H9 (cell line): ENCODE measurements at regions not wholly inside any gene's neighbourhood (a gene's known extent, or its start where the extent isn't known, plus 50 kb on each side); places are given as distances from the start of the nearest gene placed in this dataset.

Source experiments
- DNase-seq: peaks from one replicate; pipeline ENCODE4 v3.0.0-alpha.2; 2017
- H2AFZ ChIP-seq: one replicate; pipeline ENCODE4 v1.6.1; 2013; ENCODE audit warnings: mild to moderate bottlenecking, low read length, control low read depth, moderate library complexity
- H2AK5ac ChIP-seq: 2 replicates; pipeline ENCODE4 v1.6.1; 2013; ENCODE audit warnings: low read length, control low read depth, mixed read lengths; ENCODE audit not compliant: insufficient read length
- H2BK120ac ChIP-seq: one replicate; pipeline ENCODE4 v1.6.1; 2013; ENCODE audit warnings: low read depth, mild to moderate bottlenecking, low read length, control low read depth, inconsistent platforms; ENCODE audit not compliant: poor library complexity, severe bottlenecking
- H2BK12ac ChIP-seq: 2 replicates; pipeline ENCODE4 v1.6.1; 2013; ENCODE audit warnings: low read length, control low read depth, mixed read lengths, low read depth; ENCODE audit not compliant: insufficient read length
- H2BK15ac ChIP-seq: 2 replicates; pipeline ENCODE4 v1.6.1; 2013; ENCODE audit warnings: low read depth, low read length, control low read depth
- H2BK20ac ChIP-seq: one replicate; pipeline ENCODE4 v1.6.1; 2013; ENCODE audit warnings: low read depth, mild to moderate bottlenecking, low read length, control low read depth, inconsistent platforms; ENCODE audit not compliant: poor library complexity, severe bottlenecking
- H2BK5ac ChIP-seq: 2 replicates; pipeline ENCODE4 v1.6.1; 2013; ENCODE audit warnings: low read length, control low read depth, mixed read lengths; ENCODE audit not compliant: insufficient read length
- H3K14ac ChIP-seq: 2 replicates; pipeline ENCODE4 v1.6.1; 2013; ENCODE audit warnings: low read length, control low read depth; ENCODE audit not compliant: insufficient read depth
- H3K18ac ChIP-seq: 2 replicates; pipeline ENCODE4 v1.6.1; 2013; ENCODE audit warnings: low read depth, mild to moderate bottlenecking, mixed read lengths, low read length, control low read depth; ENCODE audit not compliant: insufficient read length
- H3K23ac ChIP-seq: 2 replicates; pipeline ENCODE4 v1.6.1; 2013; ENCODE audit warnings: low read length, control low read depth, mixed read lengths, low read depth; ENCODE audit not compliant: insufficient read length
- H3K23me2 ChIP-seq: 2 replicates; pipeline ENCODE4 v1.6.1; 2013; ENCODE audit warnings: low read depth, mild to moderate bottlenecking, mixed read lengths, low read length, control low read depth; ENCODE audit not compliant: insufficient read length, poor library complexity, severe bottlenecking
- H3K27ac ChIP-seq: 2 replicates; pipeline ENCODE4 v1.5.1; 2013; ENCODE audit warnings: low read length, control low read depth, mixed read lengths, low read depth; ENCODE audit not compliant: insufficient read length
- H3K27me3 ChIP-seq: 2 replicates; pipeline ENCODE4 v1.6.1; 2013; ENCODE audit warnings: low read length, control low read depth, inconsistent platforms; ENCODE audit not compliant: insufficient read depth
- H3K4ac ChIP-seq: 2 replicates; pipeline ENCODE4 v1.6.1; 2013; ENCODE audit warnings: low read depth, mild to moderate bottlenecking, control low read depth, inconsistent platforms, low read length, moderate library complexity
- H3K4me1 ChIP-seq: 2 replicates; pipeline ENCODE4 v1.6.1; 2013; ENCODE audit warnings: low read length, control low read depth, inconsistent platforms; ENCODE audit not compliant: insufficient read depth
- H3K4me2 ChIP-seq: 2 replicates; pipeline ENCODE4 v1.6.1; 2013; ENCODE audit warnings: low read length, control low read depth, mixed read lengths; ENCODE audit not compliant: insufficient read length, insufficient read depth
- H3K56ac ChIP-seq: 2 replicates; pipeline ENCODE4 v1.6.1; 2013; ENCODE audit warnings: low read depth, mild to moderate bottlenecking, mixed read lengths, low read length, control low read depth; ENCODE audit not compliant: insufficient read length
- H3K79me1 ChIP-seq: 2 replicates; pipeline ENCODE4 v1.6.1; 2013; ENCODE audit warnings: low read depth, mild to moderate bottlenecking, moderate library complexity, low read length, control low read depth, inconsistent platforms; ENCODE audit not compliant: insufficient read depth, poor library complexity, severe bottlenecking
- H3K79me2 ChIP-seq: 2 replicates; pipeline ENCODE4 v1.6.1; 2013; ENCODE audit warnings: low read length, control low read depth, inconsistent platforms; ENCODE audit not compliant: insufficient read depth
- H3K9ac ChIP-seq: 2 replicates; pipeline ENCODE4 v1.6.1; 2013; ENCODE audit warnings: low read length, control low read depth, mixed read lengths; ENCODE audit not compliant: insufficient read length; ENCODE audit errors: extremely low read depth
- H3K9me3 ChIP-seq: one replicate; pipeline ENCODE4 v1.6.1; 2013; ENCODE audit warnings: low read depth, low read length, inconsistent platforms; ENCODE audit not compliant: control insufficient read depth
- H3T11ph ChIP-seq: one replicate; pipeline ENCODE4 v1.6.1; 2013; ENCODE audit warnings: mild to moderate bottlenecking, low read length, control low read depth, inconsistent platforms
- H4K20me1 ChIP-seq: one replicate; pipeline ENCODE4 v1.6.1; 2013; ENCODE audit not compliant: control insufficient read depth, insufficient read length, insufficient read depth
- H4K5ac ChIP-seq: 2 replicates; pipeline ENCODE4 v1.6.1; 2013; ENCODE audit warnings: low read depth, mild to moderate bottlenecking, mixed read lengths, low read length, control low read depth; ENCODE audit not compliant: insufficient read length
- H4K8ac ChIP-seq: replicated peaks from 2 replicates; pipeline ENCODE4 v1.6.1; 2013; ENCODE audit warnings: low read length, control low read depth, mixed read lengths, low read depth; ENCODE audit not compliant: insufficient read length
- H4K91ac ChIP-seq: 2 replicates; pipeline ENCODE4 v1.6.1; 2013; ENCODE audit warnings: low read depth, mild to moderate bottlenecking, moderate library complexity, mixed read lengths, low read length, control low read depth; ENCODE audit not compliant: insufficient read length
- H3K27ac Mint-ChIP-seq, 3 experiments: 2 replicates in 2 of 3; 3 replicates in 1 of 3; pipeline ENCODE4 v1.8.0; 2020 to 2021; ENCODE audit warnings: mixed read lengths in 3 of 3, mild to moderate bottlenecking in 1 of 3, moderate library complexity in 1 of 3
- H3K27me3 Mint-ChIP-seq: 2 replicates; pipeline ENCODE4 v1.8.0; 2021; ENCODE audit warnings: low read depth, mild to moderate bottlenecking, moderate library complexity, mixed read lengths
- H3K36me3 Mint-ChIP-seq, 3 experiments: 2 replicates in 2 of 3; 3 replicates in 1 of 3; pipeline ENCODE4 v1.8.0; 2020 to 2021; ENCODE audit warnings: low read depth in 3 of 3, mixed read lengths in 3 of 3; ENCODE audit not compliant: insufficient read depth in 1 of 3
- H3K4me1 Mint-ChIP-seq, 2 experiments: 2 replicates each; pipeline ENCODE4 v1.8.0; 2020; ENCODE audit warnings: mixed read lengths in 2 of 2
- H3K4me3 Mint-ChIP-seq, 2 experiments: 2 replicates in 1 of 2; 3 replicates in 1 of 2; pipeline ENCODE4 v1.8.0; 2020 to 2021; ENCODE audit warnings: mild to moderate bottlenecking in 2 of 2, mixed read lengths in 2 of 2, moderate library complexity in 1 of 2
- H3K9me3 Mint-ChIP-seq, 2 experiments: 2 replicates in 1 of 2; 3 replicates in 1 of 2; pipeline ENCODE4 v1.8.0; 2020; ENCODE audit warnings: mild to moderate bottlenecking in 2 of 2, mixed read lengths in 2 of 2, moderate library complexity in 1 of 2
- CTCF ChIP-seq: fragments of 200-600 bp; sonication (generic); conservative IDR thresholded peaks from 3 replicates; pipeline ENCODE4 v1.8.0; 2021; ENCODE audit warnings: antibody characterized with exemption, mild to moderate bottlenecking
- WGBS: extraction: QIAGEN DNeasy Blood & Tissue Kit; methylation state at CpG from one replicate; pipeline ENCODE4 v1.1.7; 2013; ENCODE audit warnings: missing lambda C conversion rate, low lambda C conversion rate, mixed read lengths; ENCODE audit not compliant: insufficient read length; ENCODE audit errors: extremely low coverage; 5-methylcytosine and 5-hydroxymethylcytosine counted together

- WGBS: no CpG with 5 or more reads among the region's 1 CpG
- H3K36me3 Mint-ChIP-seq: no peaks in the 10 kb centered on the region
These were observed 73.0 kb upstream of the STARD4 start for GRCh38 chr5:111585291-111585690.

More at GRCh38 chr5:111585291-111585690, 73.0 kb upstream of the STARD4 start:
- Mint-ChIP-seq H3K4me1 (peaks cover 0 to 4% of the 10 kb centered on the region in 2 experiments; a peak in 1 of 4 replicates), H3K9me3 (no peaks in the 10 kb centered on the region), H3K4me3 (no peak overlapping the region), H3K27me3 (no peaks in the 10 kb centered on the region), H3K27ac (no peak overlapping the region)
- no peak overlapping the region for H3K27ac ChIP-seq
- no peak overlapping the region for H2BK12ac ChIP-seq
- no peak overlapping the region for H4K8ac ChIP-seq
- no peak overlapping the region for H2BK5ac ChIP-seq
- H2AFZ ChIP-seq: no peak overlapping the region
- H3K79me1 ChIP-seq: no peaks in the 10 kb centered on the region
- no peak overlapping the region for H3K4me2 ChIP-seq
- H2BK15ac ChIP-seq: no peak overlapping the region
- H3K79me2 ChIP-seq: no peaks in the 10 kb centered on the region
- H3K9me3 ChIP-seq: no peaks in the 10 kb centered on the region
- no peak overlapping the region for H3K23ac ChIP-seq
- no peak overlapping the region for H3K56ac ChIP-seq
- H4K5ac ChIP-seq: no peak overlapping the region
- H2AK5ac ChIP-seq: no peak overlapping the region
- H3K4ac ChIP-seq: no peak overlapping the region
- H2BK20ac ChIP-seq: no peak overlapping the region
- no peaks in the 10 kb centered on the region for H4K20me1 ChIP-seq
- no peak for DNase-seq
- H3K18ac ChIP-seq: no peak overlapping the region
- no peaks in the 10 kb centered on the region for H3K4me1 ChIP-seq
- H3K9ac ChIP-seq: no peak overlapping the region
- H3T11ph ChIP-seq: no peak overlapping the region
- H2BK120ac ChIP-seq: no peak overlapping the region
- no peaks in the 10 kb centered on the region for H3K27me3 ChIP-seq
- no peaks in the 10 kb centered on the region for H3K23me2 ChIP-seq
- H4K91ac ChIP-seq: no peak overlapping the region
- TF ChIP-seq CTCF: no peak
- H3K14ac ChIP-seq: no peak overlapping the region
